Activated T-cell treated with anti-CD3 and anti-CD28 coated beads, Interleukin-2, amount 50 U/mL, for 24 hours (primary cell): ENCODE measurements at regions not wholly inside any gene's neighbourhood (a gene's known extent, or its start where the extent isn't known, plus 50 kb on each side); places are given as distances from the start of the nearest gene placed in this dataset.
"Not testable (repeated sequence)": the region's sequence is repeated elsewhere in the genome, so short reads cannot be mapped to it uniquely, and the experiment has no call there.

Source experiments
- DNase-seq: peaks from one replicate; pipeline ENCODE4 v3.0.0-alpha.2; 2020
- H3K27ac Mint-ChIP-seq: 2 replicates; pipeline ENCODE4 v1.8.0; 2020; ENCODE audit warnings: mild to moderate bottlenecking, mixed read lengths
- H3K27me3 Mint-ChIP-seq: 2 replicates; pipeline ENCODE4 v1.8.0; 2020; ENCODE audit warnings: mixed read lengths
- H3K36me3 Mint-ChIP-seq: 2 replicates; pipeline ENCODE4 v1.8.0; 2020; ENCODE audit warnings: low read depth, mixed read lengths
- H3K4me1 Mint-ChIP-seq: 2 replicates; pipeline ENCODE4 v1.8.0; 2020; ENCODE audit warnings: low read depth, mixed read lengths
- H3K4me3 Mint-ChIP-seq: 2 replicates; pipeline ENCODE4 v1.8.0; 2020; ENCODE audit warnings: mild to moderate bottlenecking, moderate library complexity, mixed read lengths
- H3K9me3 Mint-ChIP-seq: 2 replicates; pipeline ENCODE4 v1.8.0; 2020; ENCODE audit warnings: mixed read lengths

DNA sequence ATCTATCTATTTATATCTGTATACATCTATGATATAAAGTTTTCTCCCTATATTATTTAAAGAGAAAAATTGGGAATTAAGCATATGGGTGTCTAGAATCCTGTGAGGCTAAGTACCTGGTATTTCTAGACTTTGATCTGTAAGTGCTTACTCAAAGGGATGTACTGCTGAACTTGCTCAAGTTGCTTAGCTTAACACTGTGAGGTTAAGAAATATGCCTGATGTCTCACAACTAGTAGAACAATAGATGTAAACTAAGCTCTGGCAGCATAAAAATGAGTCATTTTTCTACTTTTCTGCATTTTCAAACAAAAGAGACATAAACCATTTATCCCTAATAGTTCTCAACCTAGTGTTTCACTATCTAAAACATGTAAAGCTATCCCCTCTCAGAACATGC lies 744.4 kb upstream of the ANO3 start:
- Mint-ChIP-seq H3K27me3 (no peaks in the 10 kb centered on the region), H3K27ac (no peak overlapping the region), H3K36me3 (no peaks in the 10 kb centered on the region), H3K4me1 (no peaks in the 10 kb centered on the region), H3K4me3 (no peak overlapping the region), H3K9me3 (peaks cover 23% of the 10 kb centered on the region)
- DNase-seq: no peak

DNA sequence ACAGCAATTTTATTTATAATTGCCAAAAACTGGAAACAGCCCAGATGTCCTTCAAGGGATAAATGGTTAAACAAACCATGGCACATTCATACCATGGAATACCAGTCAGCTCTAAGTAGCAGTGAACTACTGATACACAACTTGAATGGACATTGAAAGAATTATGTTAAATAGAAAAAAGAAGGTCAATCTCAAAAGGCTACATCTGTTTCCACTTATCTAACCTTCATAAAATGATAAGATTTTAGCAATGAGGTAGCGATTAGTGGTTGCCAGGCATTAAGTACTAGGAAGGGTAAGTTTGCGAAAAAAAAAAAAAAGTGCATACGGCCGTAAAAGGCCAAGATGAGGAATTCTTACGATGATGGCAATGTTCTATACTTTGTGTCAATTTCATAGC lies 738.7 kb upstream of the ANO3 start:
- no peaks in the 10 kb centered on the region for H3K27me3 Mint-ChIP-seq
- no peaks in the 10 kb centered on the region for H3K36me3 Mint-ChIP-seq
- no peaks in the 10 kb centered on the region for H3K4me1 Mint-ChIP-seq
- DNase-seq: no peak
- peaks cover 22% of the 10 kb centered on the region for H3K9me3 Mint-ChIP-seq
- H3K4me3 Mint-ChIP-seq: no peak overlapping the region
- no peak overlapping the region for H3K27ac Mint-ChIP-seq

DNA sequence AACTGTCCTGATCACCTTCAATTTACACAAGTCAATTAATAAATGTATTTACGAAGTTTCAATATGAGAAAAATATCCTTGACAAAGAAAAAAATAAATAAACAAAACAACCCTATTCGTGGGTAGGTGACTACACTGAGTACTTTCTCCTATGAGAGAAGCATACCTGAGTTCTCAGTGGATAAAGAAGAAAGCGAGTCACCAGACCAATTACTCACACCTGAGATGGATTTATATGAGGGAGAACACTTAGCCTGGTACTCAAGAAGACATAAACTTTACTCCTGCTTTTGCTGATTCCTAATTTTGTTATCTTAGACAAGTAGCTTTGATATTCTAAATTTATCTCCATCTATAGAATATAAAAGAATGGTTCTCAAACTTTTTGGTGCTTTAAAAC lies 735.2 kb upstream of the ANO3 start:
- DNase-seq: no peak
- Mint-ChIP-seq H3K27me3 (no peaks in the 10 kb centered on the region), H3K27ac (no peak overlapping the region), H3K36me3 (no peaks in the 10 kb centered on the region), H3K4me1 (no peaks in the 10 kb centered on the region), H3K9me3 (peaks cover 7% of the 10 kb centered on the region), H3K4me3 (no peak overlapping the region)

DNA sequence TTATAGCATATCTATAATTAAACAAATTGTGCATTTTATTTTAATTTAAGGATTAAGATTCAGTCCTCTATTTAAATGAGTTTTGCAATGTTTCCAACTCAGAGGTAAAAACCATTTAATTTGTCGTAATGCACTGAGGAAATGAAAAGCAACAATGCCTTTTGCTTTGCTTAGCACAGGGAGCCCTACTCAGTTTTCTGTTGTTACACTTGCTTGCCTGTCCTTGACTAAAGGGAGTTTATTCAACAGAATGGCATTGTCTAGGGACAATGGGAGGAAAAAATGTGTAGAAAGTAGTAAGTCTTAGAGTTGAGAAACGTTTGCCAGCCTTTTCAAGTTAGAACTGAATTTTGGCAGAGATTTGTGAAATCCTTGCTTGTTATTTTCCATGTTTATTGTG lies 734.2 kb upstream of the ANO3 start:
- H3K4me1 Mint-ChIP-seq: no peaks in the 10 kb centered on the region
- no peak overlapping the region for H3K27ac Mint-ChIP-seq
- DNase-seq: no peak
- H3K36me3 Mint-ChIP-seq: no peaks in the 10 kb centered on the region
- no peak overlapping the region for H3K4me3 Mint-ChIP-seq
- H3K27me3 Mint-ChIP-seq: no peaks in the 10 kb centered on the region
- peaks cover 10% of the 10 kb centered on the region for H3K9me3 Mint-ChIP-seq

DNA sequence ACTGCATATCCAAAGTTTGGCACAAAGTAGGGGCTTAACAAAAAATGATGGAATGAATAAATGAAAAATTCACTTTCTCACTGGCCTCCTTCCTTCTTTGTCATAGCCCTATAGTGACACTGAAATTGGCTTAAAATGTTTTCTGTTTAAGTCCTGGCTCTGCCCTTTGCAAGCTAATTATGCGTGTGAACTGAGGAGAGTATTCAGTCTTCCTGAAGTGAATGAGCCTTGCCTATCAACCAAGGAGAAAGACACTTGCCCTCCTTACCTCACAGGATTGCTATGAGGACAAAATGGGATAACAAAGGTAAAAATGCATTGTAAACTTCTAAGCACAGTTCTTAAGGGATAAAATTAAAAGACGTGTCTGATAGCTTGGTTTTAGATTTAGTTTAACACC lies 729.8 kb upstream of the ANO3 start:
- no peak for DNase-seq
- no peaks in the 10 kb centered on the region for H3K36me3 Mint-ChIP-seq
- no peaks in the 10 kb centered on the region for H3K4me1 Mint-ChIP-seq
- peaks cover 24% of the 10 kb centered on the region for H3K9me3 Mint-ChIP-seq
- no peak overlapping the region for H3K27ac Mint-ChIP-seq
- H3K4me3 Mint-ChIP-seq: no peak overlapping the region
- no peaks in the 10 kb centered on the region for H3K27me3 Mint-ChIP-seq

DNA sequence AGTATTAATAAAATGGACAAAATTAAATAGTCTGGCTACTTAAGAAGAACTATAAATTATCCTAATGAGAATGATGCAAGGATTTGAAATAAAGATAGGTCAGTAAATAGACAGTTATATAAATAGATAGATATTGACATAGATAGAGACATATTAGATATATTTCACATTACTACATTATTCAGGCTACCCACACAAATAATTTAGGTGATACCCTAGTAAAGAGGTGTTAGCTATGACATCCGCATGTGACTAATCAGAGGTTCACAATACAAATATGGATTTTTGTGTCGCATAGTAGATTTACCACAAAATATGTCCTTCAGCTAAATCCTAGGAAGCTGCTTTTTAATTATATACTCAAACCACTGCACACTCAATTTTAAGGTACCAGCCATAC lies 729.0 kb upstream of the ANO3 start:
- Mint-ChIP-seq H3K4me1 (no peaks in the 10 kb centered on the region), H3K27me3 (no peaks in the 10 kb centered on the region), H3K9me3 (peaks cover 28% of the 10 kb centered on the region), H3K4me3 (no peak overlapping the region), H3K36me3 (no peaks in the 10 kb centered on the region), H3K27ac (no peak overlapping the region)
- no peak for DNase-seq

DNA sequence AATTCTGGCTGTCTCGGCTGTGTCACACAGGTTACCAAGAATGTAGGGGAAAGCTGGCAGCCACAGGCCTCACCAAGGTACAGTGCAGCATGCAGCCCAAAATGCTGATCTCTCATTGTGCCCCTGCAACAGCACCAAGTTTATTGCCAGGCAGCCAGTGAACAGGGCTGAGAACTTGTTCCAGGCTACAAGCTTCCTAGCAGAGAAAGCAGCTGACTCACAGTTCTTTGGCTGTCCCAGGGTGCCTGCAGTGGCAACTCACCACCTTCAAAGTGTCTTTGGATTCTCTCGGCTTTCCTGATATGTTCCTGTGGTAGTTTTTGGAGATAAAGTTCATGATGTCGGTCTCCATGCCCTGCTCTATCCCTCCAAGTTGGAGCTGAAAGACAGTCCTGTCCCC lies 719.1 kb upstream of the ANO3 start:
- Mint-ChIP-seq H3K27me3 (no peaks in the 10 kb centered on the region), H3K27ac (no peak overlapping the region), H3K4me1 (no peaks in the 10 kb centered on the region), H3K36me3 (no peaks in the 10 kb centered on the region), H3K9me3 (peaks cover 21% of the 10 kb centered on the region), H3K4me3 (no peak overlapping the region)
- no peak for DNase-seq

DNA sequence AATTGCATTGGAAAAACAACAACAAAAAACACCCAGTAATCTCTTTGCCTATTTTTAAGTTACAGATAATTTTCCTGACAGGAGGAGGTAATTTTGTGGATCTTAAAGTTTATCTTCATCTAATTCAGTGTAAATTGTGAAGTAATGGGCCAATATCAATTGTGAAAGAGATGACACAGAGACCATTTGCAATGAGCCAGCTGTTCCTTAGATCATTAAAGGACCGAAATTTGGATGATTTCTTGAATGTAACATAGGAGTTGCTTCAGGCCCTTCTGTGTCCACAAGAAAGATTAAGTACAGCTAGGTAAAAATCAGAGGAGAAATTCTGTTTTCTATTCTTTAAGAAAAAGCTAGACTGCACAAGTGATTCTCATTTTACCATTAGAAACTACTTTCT lies 718.5 kb upstream of the ANO3 start:
- DNase-seq: no peak
- Mint-ChIP-seq H3K4me3 (no peak overlapping the region), H3K36me3 (no peaks in the 10 kb centered on the region), H3K27ac (no peak overlapping the region), H3K27me3 (no peaks in the 10 kb centered on the region), H3K4me1 (no peaks in the 10 kb centered on the region), H3K9me3 (peaks cover 20% of the 10 kb centered on the region)

DNA sequence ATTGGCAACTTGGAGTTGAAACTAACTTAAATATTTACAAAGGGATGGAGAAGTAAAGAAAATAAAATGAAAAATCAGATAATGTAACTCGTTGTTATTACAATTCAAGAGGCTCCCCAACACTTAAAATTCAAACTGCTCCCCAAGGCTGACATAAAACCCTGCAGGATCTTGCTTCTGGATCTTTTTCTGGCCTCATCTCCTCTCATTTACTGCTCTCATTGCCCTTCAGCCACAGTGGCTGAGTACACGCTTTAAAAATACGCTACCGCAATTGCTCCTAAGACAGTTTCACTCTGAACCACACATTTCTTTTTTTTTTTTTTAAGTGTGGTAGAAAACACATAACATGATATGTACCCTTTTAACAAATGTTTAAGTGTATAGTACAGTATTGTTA lies 718.1 kb upstream of the ANO3 start:
- Mint-ChIP-seq H3K27ac (no peak overlapping the region), H3K9me3 (peaks cover 19% of the 10 kb centered on the region), H3K27me3 (no peaks in the 10 kb centered on the region), H3K4me1 (no peaks in the 10 kb centered on the region), H3K36me3 (no peaks in the 10 kb centered on the region), H3K4me3 (no peak overlapping the region)
- no peak for DNase-seq

DNA sequence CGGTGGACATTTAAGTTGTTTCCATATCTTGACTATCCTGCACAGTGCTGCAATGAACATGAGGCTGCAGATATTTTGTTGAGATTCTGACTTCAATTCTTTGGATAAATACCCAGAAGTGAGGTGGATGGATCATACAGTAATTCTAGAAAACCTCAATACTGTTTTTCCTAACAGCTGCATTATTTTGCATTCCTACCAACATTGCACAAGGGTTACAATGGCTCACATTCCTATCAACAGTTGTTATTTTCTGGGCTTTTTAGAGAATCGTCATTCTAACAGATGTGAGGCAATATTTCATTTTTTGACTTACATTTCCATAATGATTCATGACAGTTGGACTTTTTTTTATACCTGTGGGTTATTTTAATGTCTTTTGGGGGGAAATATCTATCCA lies 716.9 kb upstream of the ANO3 start:
- H3K4me3 Mint-ChIP-seq: no peak overlapping the region
- no peak overlapping the region for H3K27ac Mint-ChIP-seq
- no peaks in the 10 kb centered on the region for H3K36me3 Mint-ChIP-seq
- no peaks in the 10 kb centered on the region for H3K4me1 Mint-ChIP-seq
- DNase-seq: no peak
- no peaks in the 10 kb centered on the region for H3K27me3 Mint-ChIP-seq
- H3K9me3 Mint-ChIP-seq: peaks cover 16% of the 10 kb centered on the region

DNA sequence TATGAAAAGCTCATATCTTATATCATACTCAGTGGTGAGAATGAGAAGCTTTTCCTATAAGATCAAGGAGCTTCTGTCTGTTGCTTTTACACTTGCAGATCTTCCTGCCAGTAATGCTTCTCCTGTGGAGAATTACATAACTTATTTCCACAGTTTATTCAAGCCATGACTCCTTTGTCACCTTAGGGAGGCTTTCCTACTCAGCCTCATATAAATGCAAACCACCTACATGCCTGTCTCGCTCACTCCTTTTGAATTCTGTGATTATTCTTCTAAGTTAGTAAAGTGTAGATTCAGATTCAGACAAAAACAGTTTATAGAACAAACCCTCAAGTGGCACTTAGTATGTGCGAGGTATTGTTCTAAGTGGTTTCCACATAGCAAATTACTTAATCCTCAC lies 716.1 kb upstream of the ANO3 start:
- Mint-ChIP-seq H3K4me1 (no peaks in the 10 kb centered on the region), H3K36me3 (no peaks in the 10 kb centered on the region), H3K27me3 (no peaks in the 10 kb centered on the region), H3K4me3 (no peak overlapping the region), H3K27ac (no peak overlapping the region), H3K9me3 (peaks cover 16% of the 10 kb centered on the region)
- DNase-seq: no peak

DNA sequence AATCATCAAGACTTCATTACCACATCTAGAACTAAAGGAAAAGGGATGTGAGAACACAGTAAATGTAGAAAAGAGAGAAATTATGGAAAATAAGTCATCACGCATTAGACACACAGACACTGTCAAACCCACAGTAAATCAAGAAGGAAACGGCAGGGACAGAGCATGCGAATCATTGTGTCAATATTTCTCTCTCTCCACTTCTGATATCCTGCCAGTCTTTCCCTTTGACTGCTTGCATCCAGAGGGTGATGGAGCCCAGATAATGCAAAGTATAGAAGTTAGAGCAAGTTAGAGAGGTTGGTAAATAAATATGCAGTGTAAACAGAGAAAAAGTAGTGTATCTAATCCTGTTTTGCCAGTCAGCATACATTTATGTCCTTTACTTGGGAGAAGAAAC lies 706.8 kb upstream of the ANO3 start:
- Mint-ChIP-seq H3K27ac (no peak overlapping the region), H3K4me1 (no peaks in the 10 kb centered on the region), H3K9me3 (peaks cover 28% of the 10 kb centered on the region), H3K27me3 (no peaks in the 10 kb centered on the region), H3K4me3 (no peak overlapping the region), H3K36me3 (no peaks in the 10 kb centered on the region)
- no peak for DNase-seq

DNA sequence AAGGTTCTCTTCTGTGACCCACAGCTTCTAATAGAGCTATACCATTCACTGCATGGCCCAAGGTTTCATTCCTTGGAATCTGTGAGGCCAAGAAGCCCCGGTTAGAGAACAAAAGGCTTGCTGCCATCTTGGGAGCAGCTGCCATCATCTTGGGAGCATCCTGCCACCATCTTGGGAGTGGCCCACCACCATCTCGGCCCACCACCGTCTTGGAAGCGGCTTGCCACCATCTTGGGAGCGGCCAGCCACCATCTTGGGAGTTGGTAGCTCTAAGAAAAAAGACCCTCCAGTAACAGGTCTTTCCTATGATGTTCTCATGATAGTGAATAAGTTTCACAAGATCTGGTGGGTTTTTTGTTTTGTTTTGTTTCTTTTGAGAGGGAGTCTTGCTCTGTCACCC lies 703.9 kb upstream of the ANO3 start:
- H3K4me3 Mint-ChIP-seq: no peak overlapping the region
- no peak for DNase-seq
- H3K4me1 Mint-ChIP-seq: no peaks in the 10 kb centered on the region
- H3K9me3 Mint-ChIP-seq: peaks cover 27% of the 10 kb centered on the region
- no peak overlapping the region for H3K27ac Mint-ChIP-seq
- no peaks in the 10 kb centered on the region for H3K36me3 Mint-ChIP-seq
- no peaks in the 10 kb centered on the region for H3K27me3 Mint-ChIP-seq

DNA sequence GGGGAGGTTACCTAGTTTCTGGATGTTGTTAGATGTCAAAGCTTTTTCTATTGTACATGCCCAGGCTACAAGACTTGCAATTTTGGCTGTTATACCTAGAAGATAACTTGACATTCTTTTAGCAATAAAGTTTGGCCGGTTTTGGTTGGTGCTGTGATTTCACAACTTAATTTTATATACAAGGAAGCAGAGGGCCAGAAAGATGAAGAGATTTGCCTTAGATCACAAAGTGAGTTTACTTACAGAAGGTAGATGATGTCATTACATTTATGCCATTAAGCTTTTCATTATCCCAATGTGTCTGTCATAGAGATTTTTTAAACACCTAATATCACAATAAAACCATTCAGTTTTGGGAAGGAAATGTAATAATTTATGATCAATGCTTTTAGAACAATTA lies 698.7 kb upstream of the ANO3 start:
- no peak overlapping the region for H3K4me3 Mint-ChIP-seq
- DNase-seq: no peak
- H3K9me3 Mint-ChIP-seq: peaks cover 16% of the 10 kb centered on the region
- no peaks in the 10 kb centered on the region for H3K4me1 Mint-ChIP-seq
- H3K27me3 Mint-ChIP-seq: no peaks in the 10 kb centered on the region
- no peak overlapping the region for H3K27ac Mint-ChIP-seq
- H3K36me3 Mint-ChIP-seq: no peaks in the 10 kb centered on the region

DNA sequence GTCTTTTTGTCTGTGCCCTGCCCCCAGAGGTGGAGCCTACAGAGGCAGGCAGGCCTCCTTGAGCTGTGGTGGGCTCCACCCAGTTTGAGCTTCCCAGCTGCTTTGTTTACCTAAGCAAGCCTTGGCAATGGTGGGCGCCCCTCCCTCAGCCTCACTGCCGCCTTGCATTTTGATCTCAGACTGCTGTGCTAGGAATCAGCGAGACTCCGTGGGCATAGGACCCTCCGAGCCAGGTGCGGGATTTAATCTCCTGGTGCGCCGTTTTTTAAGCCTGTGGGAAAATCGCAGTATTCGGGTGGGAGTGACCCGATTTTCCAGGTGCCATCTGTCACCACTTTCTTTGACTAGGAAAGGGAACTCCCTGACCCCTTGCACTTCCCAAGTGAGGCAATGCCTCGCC lies 682.7 kb upstream of the ANO3 start:
- not testable (repeated sequence) for H3K27ac Mint-ChIP-seq, H3K9me3 Mint-ChIP-seq, H3K4me3 Mint-ChIP-seq, H3K4me1 Mint-ChIP-seq, DNase-seq, H3K27me3 Mint-ChIP-seq, H3K36me3 Mint-ChIP-seq

DNA sequence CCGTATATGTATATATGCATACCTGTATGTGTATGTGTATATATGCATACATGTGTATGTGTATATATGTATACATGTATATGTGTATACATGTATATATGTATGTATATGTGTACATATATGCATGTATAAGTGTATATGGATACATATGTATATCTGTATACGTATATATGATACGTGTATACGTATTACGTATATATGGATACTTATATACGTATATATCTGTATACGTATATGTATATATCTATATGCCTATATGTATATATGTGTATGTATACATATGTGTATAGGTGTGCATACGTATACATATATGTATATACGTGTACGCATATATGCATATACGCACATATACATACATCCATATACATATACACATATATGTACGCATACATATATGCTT lies 681.6 kb upstream of the ANO3 start:
- no peaks in the 10 kb centered on the region for H3K36me3 Mint-ChIP-seq
- no peak overlapping the region for H3K4me3 Mint-ChIP-seq
- no peaks in the 10 kb centered on the region for H3K4me1 Mint-ChIP-seq
- no peak for DNase-seq
- H3K27ac Mint-ChIP-seq: no peak overlapping the region
- H3K27me3 Mint-ChIP-seq: no peaks in the 10 kb centered on the region
- peaks cover 7% of the 10 kb centered on the region for H3K9me3 Mint-ChIP-seq
